Hepatocyte (in vitro differentiated cells): ENCODE measurements at regions not wholly inside any gene's neighbourhood (a gene's known extent, or its start where the extent isn't known, plus 50 kb on each side); places are given as distances from the start of the nearest gene placed in this dataset.
A peak's percentile ranks its signal among the peaks of the same experiment; 100 is the strongest.

Source experiments
- DNase-seq: peaks from one replicate; pipeline ENCODE4 v3.0.0-alpha.2; 2016; ENCODE audit warnings: low spot score
- H2AFZ ChIP-seq: fragments of 200-600 bp; sonication (generic); 2 replicates; pipeline ENCODE4 v1.6.0; 2016; ENCODE audit warnings: antibody characterized with exemption, mild to moderate bottlenecking
- H3K27ac ChIP-seq: fragments of 200-600 bp; sonication (generic); 2 replicates; pipeline ENCODE4 v1.5.1; 2016; ENCODE audit warnings: mild to moderate bottlenecking
- H3K27me3 ChIP-seq: fragments of 200-600 bp; sonication (generic); 2 replicates; pipeline ENCODE4 v1.6.1; 2016
- H3K36me3 ChIP-seq: fragments of 200-600 bp; sonication (generic); replicated peaks from 2 replicates; pipeline ENCODE4 v1.5.1; 2016; ENCODE audit warnings: low read depth; ENCODE audit not compliant: insufficient read depth
- H3K4me1 ChIP-seq: fragments of 200-600 bp; sonication (generic); 2 replicates; pipeline ENCODE4 v1.5.1; 2016; ENCODE audit warnings: mild to moderate bottlenecking, moderate library complexity; ENCODE audit not compliant: insufficient read depth
- H3K4me2 ChIP-seq: fragments of 200-600 bp; sonication (generic); 2 replicates; pipeline ENCODE4 v1.6.0; 2016
- H3K4me3 ChIP-seq: fragments of 200-600 bp; sonication (generic); 2 replicates; pipeline ENCODE4 v1.5.1; 2016; ENCODE audit warnings: mild to moderate bottlenecking
- H3K79me2 ChIP-seq: fragments of 200-600 bp; sonication (generic); 2 replicates; pipeline ENCODE4 v1.6.0; 2017; ENCODE audit warnings: mild to moderate bottlenecking
- H3K9me2 ChIP-seq: fragments of 200-600 bp; sonication (generic); replicated peaks from 2 replicates; pipeline ENCODE4 v1.6.0; 2017; ENCODE audit warnings: mild to moderate bottlenecking; ENCODE audit not compliant: insufficient read depth
- H3K9me3 ChIP-seq: fragments of 200-600 bp; sonication (generic); 2 replicates; pipeline ENCODE4 v1.5.1; 2016; ENCODE audit warnings: low read depth, mild to moderate bottlenecking
- H4K20me1 ChIP-seq: fragments of 200-600 bp; sonication (generic); 2 replicates; pipeline ENCODE4 v1.6.0; 2016; ENCODE audit warnings: mild to moderate bottlenecking; ENCODE audit not compliant: insufficient read depth, poor library complexity, severe bottlenecking
- CTCF ChIP-seq: fragments of 200-600 bp; sonication (generic); IDR thresholded peaks from 2 replicates; pipeline ENCODE4 v1.5.1; 2016; ENCODE audit warnings: antibody characterized with exemption, mild to moderate bottlenecking; ENCODE audit not compliant: poor library complexity
- EZH2 ChIP-seq: fragments of 200-600 bp; sonication (generic); IDR thresholded peaks from 2 replicates; pipeline ENCODE4 v1.6.1; 2016; ENCODE audit warnings: antibody characterized with exemption, mild to moderate bottlenecking, borderline replicate concordance
- EZH2phosphoT487 ChIP-seq: fragments of 200-600 bp; sonication (generic); IDR thresholded peaks from one replicate; pipeline ENCODE4 v1.6.1; 2018; ENCODE audit warnings: antibody characterized with exemption, mild to moderate bottlenecking, low read depth, moderate library complexity; ENCODE audit not compliant: unreplicated experiment, severe bottlenecking
- WGBS: methylation state at CpG from one replicate; pipeline ENCODE4 v1.1.6; 2016; ENCODE audit warnings: low lambda C conversion rate; ENCODE audit errors: missing lambda C conversion rate; 5-methylcytosine and 5-hydroxymethylcytosine counted together

- Histone ChIP-seq H3K27ac (no peak overlapping the region), H3K36me3 (no peaks in the 10 kb centered on the region), H3K9me2 (no peaks in the 10 kb centered on the region), H4K20me1 (no peaks in the 10 kb centered on the region), H3K27me3 (no peaks in the 10 kb centered on the region), H2AFZ (no peak overlapping the region), H3K4me1 (no peaks in the 10 kb centered on the region), H3K79me2 (no peaks in the 10 kb centered on the region), H3K9me3 (no peaks in the 10 kb centered on the region), H3K4me3 (no peak overlapping the region), H3K4me2 (no peak overlapping the region)
- 73% methylated on average over 4 of the region's 4 CpGs for WGBS
- DNase-seq: no peak
- TF ChIP-seq CTCF: no peak
- TF ChIP-seq EZH2phosphoT487: no peak
- no peak for TF ChIP-seq EZH2
Observed at GRCh38 chr4:10381146-10381545, 76.1 kb downstream of the ZNF518B start.

DNA sequence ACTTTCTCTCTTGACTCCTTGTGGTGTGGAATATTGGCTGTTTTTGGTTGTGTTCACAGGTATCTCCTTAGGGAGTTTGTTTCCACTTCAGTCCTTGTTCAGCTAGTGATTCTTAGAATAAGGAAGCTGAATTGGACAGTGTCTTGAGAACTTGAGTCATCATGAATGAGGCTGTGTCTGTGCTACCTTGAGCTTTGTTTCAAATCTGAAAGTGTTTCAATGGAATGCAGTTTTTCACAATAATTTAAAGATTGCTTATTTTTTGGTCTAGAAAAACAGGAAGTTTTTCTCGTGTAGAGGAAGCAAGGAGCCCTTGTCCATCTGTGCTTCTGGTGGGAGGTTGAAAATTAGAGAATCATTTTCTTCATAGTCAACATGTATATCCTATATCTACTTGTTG is 76.5 kb downstream of the ZNF518B start:
- TF ChIP-seq EZH2phosphoT487 (no peak), EZH2 (no peak), CTCF (no peak)
- Histone ChIP-seq H3K79me2 (no peaks in the 10 kb centered on the region), H4K20me1 (no peaks in the 10 kb centered on the region), H3K4me1 (no peaks in the 10 kb centered on the region), H2AFZ (no peak overlapping the region), H3K4me2 (no peak overlapping the region), H3K36me3 (no peaks in the 10 kb centered on the region), H3K27ac (no peak overlapping the region), H3K27me3 (no peaks in the 10 kb centered on the region), H3K9me3 (no peaks in the 10 kb centered on the region), H3K9me2 (no peaks in the 10 kb centered on the region), H3K4me3 (no peak overlapping the region)
- 0% methylated on average over 1 of the region's 1 CpG for WGBS
- DNase-seq: no peak

- no peaks in the 10 kb centered on the region for H3K4me1 ChIP-seq
- WGBS: 63% methylated on average over 4 of the region's 4 CpGs
- no peaks in the 10 kb centered on the region for H3K79me2 ChIP-seq
- no peaks in the 10 kb centered on the region for H3K36me3 ChIP-seq
- no peak overlapping the region for H3K4me3 ChIP-seq
- no peaks in the 10 kb centered on the region for H4K20me1 ChIP-seq
- H3K9me3 ChIP-seq: no peaks in the 10 kb centered on the region
- H3K4me2 ChIP-seq: no peak overlapping the region
- H2AFZ ChIP-seq: no peak overlapping the region
- no peak for TF ChIP-seq EZH2
- TF ChIP-seq CTCF: no peak
- TF ChIP-seq EZH2phosphoT487: no peak
- H3K9me2 ChIP-seq: no peaks in the 10 kb centered on the region
- no peak overlapping the region for H3K27ac ChIP-seq
- peak; percentile 15 for DNase-seq
- H3K27me3 ChIP-seq: no peaks in the 10 kb centered on the region
Observed at GRCh38 chr4:10371869-10372471, 85.3 kb downstream of the ZNF518B start.

DNA sequence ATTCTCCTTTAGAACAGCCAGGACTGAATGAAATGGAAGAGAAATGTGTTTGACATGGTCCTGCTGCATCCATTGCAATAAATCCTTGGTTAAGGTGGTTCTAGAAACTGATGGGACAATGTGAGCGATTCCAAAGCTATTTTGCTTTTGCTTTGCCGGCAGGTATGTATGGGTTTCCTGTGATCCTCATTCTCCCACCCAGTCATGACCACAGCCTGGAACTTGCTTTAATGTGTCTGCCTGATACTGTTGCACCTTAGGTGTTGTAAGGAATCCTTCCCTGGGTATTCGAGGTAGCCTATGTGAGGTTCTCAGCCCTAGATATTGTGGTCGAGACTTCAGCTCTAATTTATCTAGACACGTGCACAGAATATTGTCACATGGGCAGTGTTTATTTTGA is 86.1 kb downstream of the ZNF518B start:
- H3K9me2 ChIP-seq: no peaks in the 10 kb centered on the region
- DNase-seq: no peak
- H3K79me2 ChIP-seq: no peaks in the 10 kb centered on the region
- H3K9me3 ChIP-seq: no peaks in the 10 kb centered on the region
- no peak overlapping the region for H3K4me2 ChIP-seq
- TF ChIP-seq CTCF: no peak
- TF ChIP-seq EZH2: no peak
- no peak for TF ChIP-seq EZH2phosphoT487
- no peaks in the 10 kb centered on the region for H3K36me3 ChIP-seq
- H3K4me1 ChIP-seq: no peaks in the 10 kb centered on the region
- H3K27me3 ChIP-seq: no peaks in the 10 kb centered on the region
- no peak overlapping the region for H3K27ac ChIP-seq
- H2AFZ ChIP-seq: no peak overlapping the region
- no peaks in the 10 kb centered on the region for H4K20me1 ChIP-seq
- WGBS: 80% methylated on average over 5 of the region's 5 CpGs
- H3K4me3 ChIP-seq: no peak overlapping the region
